Endothelial cell of umbilical vein (primary cell): ENCODE measurements at regions not wholly inside any gene's neighbourhood (a gene's known extent, or its start where the extent isn't known, plus 50 kb on each side); places are given as distances from the start of the nearest gene placed in this dataset.

Source experiments
- CTCF ChIP-seq, 2 donors: IDR thresholded peaks; 1 replicate in 1 of 2; 2 replicates in 1 of 2; pipeline ENCODE4 v1.5.1; 2011; ENCODE audit warnings: low read length in 2 of 2, mild to moderate bottlenecking in 2 of 2, moderate library complexity in 2 of 2, control low read depth in 1 of 2, inconsistent platforms in 1 of 2, low read depth in 1 of 2; ENCODE audit not compliant: insufficient read depth in 1 of 2; ENCODE audit errors: extremely low read depth in 1 of 2
- EZH2 ChIP-seq: IDR thresholded peaks from 2 replicates; pipeline ENCODE4 v1.6.1; 2012; ENCODE audit warnings: borderline replicate concordance, low read depth, mild to moderate bottlenecking, moderate library complexity, low read length, inconsistent platforms; ENCODE audit not compliant: severe bottlenecking
- GATA2 ChIP-seq: IDR thresholded peaks from 2 replicates; pipeline ENCODE4 v1.7.0; 2011; ENCODE audit warnings: low read depth, mild to moderate bottlenecking, moderate library complexity, mixed read lengths, low read length; ENCODE audit not compliant: insufficient read length, insufficient read depth
- POLR2A ChIP-seq: IDR thresholded peaks from 2 replicates; pipeline ENCODE4 v1.6.1; 2012; ENCODE audit warnings: low read depth, mild to moderate bottlenecking, control low read depth, low read length
- POLR2AphosphoS5 ChIP-seq: IDR thresholded peaks from 2 replicates; pipeline ENCODE4 v1.6.1; 2012; ENCODE audit warnings: low read depth, mild to moderate bottlenecking, control low read depth, low read length, moderate library complexity; ENCODE audit not compliant: insufficient read depth
- TF ChIP-seq, protein P1 (sequence below): IDR thresholded peaks from 2 replicates; pipeline ENCODE4 v1.6.1; 2011; ENCODE audit not compliant: insufficient read depth, insufficient read length

DNA sequence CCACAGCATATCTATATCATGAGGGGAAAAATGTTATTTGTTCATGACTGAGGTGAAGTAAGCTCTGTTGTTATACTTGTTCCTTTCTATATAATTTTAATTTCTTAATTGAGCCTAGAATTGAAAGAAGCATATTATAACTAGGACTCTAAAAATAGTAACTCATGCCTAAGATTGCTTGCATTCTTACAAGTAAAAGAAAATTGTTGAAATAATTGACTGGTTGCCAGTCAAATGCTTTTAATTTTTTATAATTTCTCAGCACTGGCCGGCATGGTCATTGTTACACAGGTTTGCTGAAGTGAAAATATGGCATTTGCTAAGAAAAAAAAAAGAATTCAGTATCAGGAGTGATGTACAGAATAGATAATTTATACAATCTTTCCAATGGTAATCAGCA is 104.8 kb downstream of the GASK1B start:
- TF ChIP-seq CTCF (IDR thresholded peaks at IDR 0.05; ENCODE audit: extremely low read depth in 1 of 2, insufficient read depth in 1 of 2, low read depth in 1 of 2, low read length in 2 of 2) (no peak), POLR2A (no peak), POLR2AphosphoS5 (no peak), EZH2 (no peak), GATA2 (no peak)
- TF ChIP-seq, protein P1, sequence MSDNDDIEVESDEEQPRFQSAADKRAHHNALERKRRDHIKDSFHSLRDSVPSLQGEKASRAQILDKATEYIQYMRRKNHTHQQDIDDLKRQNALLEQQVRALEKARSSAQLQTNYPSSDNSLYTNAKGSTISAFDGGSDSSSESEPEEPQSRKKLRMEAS = no peak
